ENCODE measurements at regions not wholly inside any gene's neighbourhood (a gene's known extent, or its start where the extent isn't known, plus 50 kb on each side); places are given as distances from the start of the nearest gene placed in this dataset.

DNA sequence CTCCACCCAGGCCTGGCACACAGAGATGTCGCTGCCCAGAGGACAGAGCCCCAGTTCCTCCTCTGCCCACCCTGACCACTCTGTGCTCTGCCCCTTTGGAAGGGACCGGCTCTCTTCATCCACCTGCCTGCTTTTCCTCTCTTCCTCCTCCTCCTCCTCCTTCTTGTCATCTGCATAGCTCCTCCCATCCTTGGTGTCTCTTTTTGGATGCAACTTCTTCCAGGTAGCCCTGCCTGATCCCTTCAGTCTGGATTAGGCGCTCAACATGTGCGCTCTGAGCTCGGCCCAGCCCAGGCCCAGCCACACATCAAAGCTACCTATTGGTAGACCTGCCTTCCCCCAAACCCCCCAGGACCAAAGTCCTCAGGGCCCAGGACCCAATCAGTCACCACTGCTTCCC lies 52.6 kb upstream of the RXRA start:
- DNase-seq (ENCODE audit: low spot score): no peak

DNA sequence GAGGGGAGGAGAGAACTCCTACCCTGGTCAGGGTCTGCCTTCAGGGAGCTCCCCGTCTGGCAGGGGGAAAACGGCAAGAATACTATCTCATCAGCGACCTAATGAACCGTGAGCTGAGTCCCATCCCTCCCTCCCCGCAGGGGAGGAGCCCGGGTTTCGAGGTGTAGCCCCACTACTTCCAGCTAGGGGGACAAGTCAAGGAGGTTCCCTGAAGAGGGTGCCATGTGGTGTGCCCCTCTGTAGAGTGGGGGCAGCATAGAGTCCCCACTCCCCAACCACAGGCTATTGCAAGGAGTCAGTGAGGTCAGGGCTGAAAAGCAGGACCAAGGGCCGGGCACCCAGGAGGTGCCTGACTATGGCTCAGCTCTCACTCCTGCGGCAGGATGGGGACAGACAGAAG lies 50.9 kb upstream of the RXRA start:
- no peak for DNase-seq (ENCODE audit: low spot score)

DNA sequence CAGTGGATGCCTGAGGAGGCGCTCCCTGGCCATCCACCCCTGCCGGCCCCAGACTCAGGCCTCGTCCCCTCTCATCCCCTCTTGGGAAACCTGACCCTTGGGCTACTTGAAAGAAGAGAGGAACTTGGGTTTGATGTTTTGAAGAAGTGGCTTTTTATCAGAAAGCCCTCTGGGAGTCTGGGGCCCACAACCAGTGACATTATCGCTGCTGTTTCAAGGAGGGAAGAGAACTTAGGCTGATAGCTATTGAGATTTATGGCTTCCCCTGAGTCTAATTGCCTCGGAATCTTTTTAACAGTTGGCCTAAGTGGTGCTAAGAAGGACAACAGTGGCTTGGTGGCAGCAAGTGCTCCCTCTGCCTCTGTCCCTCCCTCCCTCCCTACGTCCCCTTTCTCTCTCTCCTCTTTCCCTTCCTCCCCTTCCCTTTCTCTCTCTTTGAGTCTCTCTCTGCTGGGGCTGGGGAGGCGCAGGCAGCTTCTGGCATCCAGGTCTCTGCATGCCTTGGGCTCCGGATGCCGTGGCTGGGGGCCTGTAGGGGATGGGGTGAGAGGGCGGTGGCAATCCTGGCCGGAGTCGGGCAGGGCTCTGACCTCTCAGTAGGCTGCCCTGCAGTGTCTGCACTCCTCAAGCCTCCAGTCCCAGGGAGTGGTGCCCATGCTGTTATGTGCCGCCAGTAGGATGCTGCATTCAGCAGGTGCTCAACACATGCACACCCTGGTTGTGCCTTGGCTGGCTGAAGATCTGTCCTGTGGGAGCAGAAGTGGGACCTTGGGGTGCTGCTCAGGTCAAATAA lies 49.6 kb upstream of the RXRA start:
- DNase-seq (ENCODE audit: low spot score): no peak

Data from kidney capillary endothelial cell (primary cell).